HG03520 (cell line): ENCODE measurements at regions not wholly inside any gene's neighbourhood (a gene's known extent, or its start where the extent isn't known, plus 50 kb on each side); places are given as distances from the start of the nearest gene placed in this dataset.
"Not testable (repeated sequence)": the region's sequence is repeated elsewhere in the genome, so short reads cannot be mapped to it uniquely, and the experiment has no call there.

ENCODE experiments used
- ATAC-seq: cut with Tn5 transposase; IDR thresholded peaks from one replicate; pipeline ENCODE4 v1.9.1; 2021; ENCODE audit warnings: mild to moderate bottlenecking, moderate library complexity; ENCODE audit not compliant: unreplicated experiment

DNA sequence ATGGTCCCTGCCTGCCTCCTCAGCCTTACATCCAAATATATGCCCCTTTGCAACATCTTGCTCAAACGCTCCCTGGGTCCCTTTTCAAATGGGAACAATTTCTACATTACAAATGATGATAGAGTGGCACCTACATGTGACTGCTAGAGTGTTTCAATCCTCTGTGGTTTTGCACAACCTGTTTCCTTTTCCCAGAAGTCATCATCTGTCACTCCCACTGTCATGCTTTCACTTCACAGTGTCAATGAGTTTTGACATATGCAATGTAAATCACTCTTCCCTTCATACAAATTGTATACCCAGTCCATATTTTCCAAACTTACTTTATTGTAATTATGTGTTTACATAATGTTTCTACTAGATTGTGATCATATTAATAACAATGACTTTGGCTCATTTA, 887.3 kb downstream of the TDRD15 start:
- no peak for ATAC-seq

DNA sequence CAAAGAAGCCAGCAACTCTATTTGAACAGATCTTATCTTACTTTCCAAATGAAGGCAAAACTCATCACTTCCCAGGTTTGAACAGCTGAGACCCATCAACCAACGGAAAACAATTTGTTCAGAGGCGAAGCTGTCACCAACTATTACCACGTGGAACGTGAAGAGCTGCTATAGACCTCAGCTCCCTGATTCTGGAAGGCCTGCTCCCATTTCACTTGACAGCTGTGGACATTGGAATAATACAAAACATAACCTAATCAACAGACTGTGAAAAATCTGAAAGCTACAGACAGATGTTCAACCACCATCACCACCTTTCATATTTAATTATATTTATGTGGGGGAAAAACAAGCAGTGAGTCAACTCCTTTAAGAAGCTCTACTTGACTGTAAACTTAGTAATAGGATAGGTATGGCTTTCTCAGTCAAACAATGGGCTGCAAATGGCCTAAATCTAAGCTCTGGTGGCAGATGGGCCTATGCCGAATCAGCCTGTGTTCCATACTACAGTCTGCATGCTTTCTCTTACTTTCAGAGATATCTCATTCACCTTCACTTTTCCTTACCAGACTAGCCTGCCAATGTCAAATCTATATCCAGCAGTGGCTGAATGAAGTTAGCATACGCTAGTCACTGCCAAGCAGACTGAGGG, 896.4 kb downstream of the TDRD15 start:
- no peak for ATAC-seq

DNA sequence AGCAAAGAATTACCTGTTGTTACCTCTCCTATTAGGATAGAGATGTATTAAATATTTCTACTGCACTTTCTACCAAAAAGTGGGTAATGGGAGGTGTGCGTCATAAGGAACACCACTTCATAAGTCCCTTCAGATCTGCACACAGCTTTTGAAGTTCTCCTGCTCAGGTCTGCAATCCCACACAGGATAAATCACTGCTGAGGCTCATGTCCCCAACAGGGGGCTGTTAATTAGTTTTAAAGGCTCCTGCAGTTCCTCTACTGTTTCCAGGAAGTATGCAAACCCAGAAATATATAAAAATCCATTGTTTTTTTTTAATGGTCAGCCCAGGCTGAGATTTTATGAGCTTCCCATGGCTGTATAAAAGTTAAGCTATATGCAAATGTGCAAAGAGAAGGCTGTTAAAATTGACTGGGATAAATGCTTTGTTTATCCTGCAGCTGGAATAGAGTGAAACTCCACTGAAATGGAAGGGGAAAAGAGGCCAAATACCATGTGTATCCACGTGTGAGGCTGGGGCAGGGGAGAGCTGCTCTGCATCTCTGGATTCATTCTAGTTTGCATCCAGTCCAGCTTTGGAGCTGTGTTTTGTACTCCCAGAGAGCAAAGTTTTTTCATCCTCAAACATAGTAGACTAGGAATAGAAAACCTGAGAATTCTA, 903.7 kb downstream of the TDRD15 start:
- no peak for ATAC-seq

DNA sequence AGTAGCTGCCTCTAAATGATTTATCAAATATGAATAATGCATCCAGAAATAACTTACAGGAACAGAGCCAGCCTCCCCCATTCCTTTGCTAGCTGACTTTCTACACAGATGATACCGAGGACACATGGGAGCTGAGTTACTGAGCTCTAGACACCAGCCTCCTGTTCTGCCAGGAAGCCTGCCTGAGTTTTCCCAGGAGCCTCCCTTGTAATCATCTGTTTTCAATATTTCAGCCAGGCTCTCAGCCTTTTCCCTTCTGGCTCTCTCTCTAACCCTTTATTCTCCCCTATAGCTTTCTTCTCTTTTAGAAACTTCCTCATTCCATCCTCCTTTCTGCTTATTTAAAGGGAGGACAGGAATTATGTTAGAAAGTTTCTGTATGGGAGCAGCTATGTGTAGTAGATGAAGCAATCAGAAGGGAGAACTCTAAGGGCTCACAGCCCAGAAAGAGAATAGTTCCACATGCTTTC, 911.6 kb downstream of the TDRD15 start:
- no peak for ATAC-seq

DNA sequence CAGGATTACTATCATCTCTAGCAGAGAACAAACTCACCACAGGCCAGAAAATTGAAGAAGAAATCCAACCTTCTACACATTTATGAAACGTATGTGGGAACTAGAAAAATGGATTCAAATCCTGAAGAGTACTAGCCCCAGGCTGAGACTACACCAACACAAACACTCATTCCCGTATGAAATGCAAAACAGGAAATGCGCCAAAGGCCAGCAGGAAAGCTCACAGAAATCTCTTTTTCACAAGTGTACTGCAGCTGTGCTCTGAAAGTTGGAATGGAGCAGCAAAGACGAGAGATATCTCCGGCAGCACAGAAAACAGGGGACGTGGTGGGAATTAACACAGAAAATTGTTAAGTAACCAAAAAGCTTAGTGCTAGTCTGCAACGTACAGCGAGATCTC, 913.5 kb downstream of the TDRD15 start:
- ATAC-seq = no peak

DNA sequence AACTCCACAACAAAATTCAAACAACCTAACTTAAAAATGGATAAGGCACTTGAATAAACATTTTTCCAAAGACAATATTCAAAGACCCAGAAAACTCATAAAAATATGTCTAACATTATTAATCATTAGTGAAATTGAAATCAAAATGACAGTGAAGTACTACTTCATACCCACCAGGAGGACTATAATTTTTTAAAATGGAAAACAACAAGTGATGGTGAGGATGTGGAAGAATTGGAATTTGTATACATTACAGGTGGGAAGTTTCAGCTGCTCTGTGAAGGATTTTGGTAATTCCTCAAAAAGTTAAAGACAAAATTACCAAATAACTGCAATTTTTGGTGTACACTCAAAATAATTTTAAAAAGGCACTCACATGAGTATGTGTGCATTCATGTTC, 920.0 kb downstream of the TDRD15 start:
- ATAC-seq = no peak

DNA sequence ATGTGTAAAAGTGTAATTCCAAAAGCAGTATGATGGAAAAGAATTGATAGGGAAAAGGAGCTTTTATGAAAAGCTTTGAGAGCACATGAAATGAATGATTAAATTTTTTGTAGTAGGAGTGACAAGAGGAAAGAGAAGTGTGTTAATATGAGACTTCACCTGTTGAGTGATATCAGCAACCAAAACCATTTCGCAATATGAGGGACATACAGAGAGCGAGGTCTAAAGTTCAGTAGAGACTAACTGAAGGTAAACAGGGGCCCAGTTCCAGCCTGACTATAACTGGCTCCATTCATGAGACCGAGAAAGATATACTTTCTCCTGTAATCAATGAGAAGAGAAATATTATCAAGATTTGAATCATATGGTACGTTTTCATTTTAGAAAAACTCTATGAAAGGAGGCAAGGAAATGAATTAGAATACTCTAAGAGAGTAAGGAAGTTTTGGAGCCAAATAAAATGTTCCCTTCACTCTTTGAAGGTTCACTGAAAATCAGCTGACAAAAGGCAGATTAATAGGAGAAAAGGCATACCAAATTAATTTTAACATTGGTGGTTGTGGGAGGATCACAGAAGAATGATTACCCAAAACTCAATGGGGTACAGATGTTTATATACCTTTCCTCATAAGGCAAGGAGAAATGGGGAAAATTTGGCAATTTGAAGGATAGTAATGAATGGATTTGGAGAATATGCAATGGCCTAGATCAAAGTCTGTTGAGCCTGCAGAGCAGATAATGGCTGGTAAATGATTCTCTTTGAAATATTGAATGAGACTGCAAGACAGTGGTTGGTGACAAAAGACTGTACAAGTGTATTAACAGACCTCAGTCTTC, 932.2 kb downstream of the TDRD15 start:
- ATAC-seq = no peak

DNA sequence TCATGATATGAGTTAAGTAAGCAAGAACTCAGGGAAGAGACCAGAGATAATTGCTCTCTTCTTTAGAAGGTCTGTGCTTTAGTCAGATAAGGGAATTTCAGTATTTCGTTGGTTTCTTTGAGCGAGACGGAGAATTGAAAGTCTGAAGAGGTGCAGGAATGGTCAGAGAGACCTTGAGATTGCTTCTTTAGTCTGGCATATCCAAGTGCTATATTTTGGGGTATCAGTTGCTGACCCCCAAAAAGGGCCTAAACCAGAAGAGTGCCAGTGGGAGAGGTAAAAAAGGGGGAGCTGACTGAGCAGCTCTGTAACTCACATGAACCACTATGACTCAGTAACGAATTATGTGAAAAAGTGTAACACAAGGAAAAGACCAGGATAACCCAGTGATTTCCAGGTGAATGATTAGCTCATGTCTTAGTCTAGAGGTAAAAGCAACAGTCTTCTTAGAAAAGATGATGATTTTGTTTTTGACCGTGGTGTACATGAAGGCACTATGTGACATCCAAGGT, 932.9 kb downstream of the TDRD15 start:
- ATAC-seq = no peak

DNA sequence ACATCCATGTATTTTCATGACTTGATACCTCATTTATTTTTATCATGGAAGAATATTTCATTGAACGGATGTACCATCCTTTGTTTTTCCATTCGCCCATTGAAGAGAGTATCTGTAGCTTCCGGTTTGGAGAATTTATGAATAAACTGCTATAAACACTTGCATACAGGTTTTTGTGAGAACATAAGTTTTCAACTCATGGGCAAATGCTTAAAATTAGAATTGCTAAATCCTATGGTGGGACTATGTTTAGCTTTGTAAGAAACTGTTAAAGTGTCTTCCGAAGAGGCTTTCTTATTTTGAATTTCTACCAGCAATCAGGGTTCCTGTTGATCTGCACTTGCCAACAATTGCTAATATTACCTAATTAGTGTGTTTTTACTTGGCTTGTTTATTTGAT, 938.9 kb downstream of the TDRD15 start:
- ATAC-seq = no peak

DNA sequence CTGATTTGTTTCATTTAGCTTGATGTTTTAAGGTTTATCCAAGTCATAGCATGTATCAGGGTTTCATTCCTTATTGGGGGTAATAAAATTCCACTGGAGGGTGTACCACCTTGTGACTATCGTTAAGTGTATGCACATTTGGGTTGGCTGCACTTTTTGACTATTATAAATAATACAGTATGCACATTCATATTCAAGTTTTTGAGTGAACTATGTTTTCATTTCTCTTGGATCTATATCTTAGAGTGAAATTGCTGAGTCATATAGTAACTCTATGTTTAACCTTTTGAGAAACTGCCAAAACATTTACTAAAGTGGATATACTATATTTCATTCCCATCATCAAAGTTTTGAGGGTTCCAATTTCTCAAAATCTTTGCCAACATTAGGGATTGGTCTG, 952.7 kb downstream of the TDRD15 start:
- no peak for ATAC-seq

DNA sequence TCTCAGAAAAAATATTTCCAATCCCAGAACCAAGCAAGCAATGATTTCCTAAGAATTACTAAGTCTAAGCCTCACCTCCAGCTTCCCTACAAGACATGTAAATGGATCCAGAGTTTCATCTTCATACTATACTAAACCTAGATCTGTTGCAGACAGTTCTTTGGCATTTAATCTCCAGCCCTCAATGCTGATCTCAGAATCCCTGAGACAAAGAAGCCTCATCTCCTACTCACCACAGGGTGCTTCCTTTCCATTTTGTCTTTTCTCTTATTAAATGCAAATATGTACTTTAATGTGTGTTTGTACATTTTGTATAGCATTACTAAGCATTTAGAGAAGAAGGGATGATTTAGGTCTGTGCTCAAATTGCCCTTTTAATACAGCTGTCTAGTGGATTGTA, 954.9 kb downstream of the TDRD15 start:
- no peak for ATAC-seq

DNA sequence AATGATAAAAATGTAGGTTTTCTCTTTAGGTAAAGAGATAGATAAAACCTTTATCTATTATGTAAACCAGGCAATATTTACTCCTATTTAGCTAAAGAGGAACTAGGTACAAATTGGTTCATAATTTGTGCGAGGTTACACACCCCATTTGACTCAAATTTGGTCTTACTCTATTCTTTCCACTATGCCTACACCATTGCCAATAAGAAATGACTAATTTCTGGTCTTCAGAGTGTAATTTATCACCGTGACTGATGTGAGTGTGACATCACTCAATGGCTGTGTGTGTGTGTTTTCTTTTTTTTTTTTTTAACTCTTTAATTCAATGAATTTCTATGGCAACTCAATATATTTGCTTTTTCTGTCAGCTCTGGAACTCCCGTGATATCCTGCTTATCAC, 955.8 kb downstream of the TDRD15 start:
- ATAC-seq = no peak

DNA sequence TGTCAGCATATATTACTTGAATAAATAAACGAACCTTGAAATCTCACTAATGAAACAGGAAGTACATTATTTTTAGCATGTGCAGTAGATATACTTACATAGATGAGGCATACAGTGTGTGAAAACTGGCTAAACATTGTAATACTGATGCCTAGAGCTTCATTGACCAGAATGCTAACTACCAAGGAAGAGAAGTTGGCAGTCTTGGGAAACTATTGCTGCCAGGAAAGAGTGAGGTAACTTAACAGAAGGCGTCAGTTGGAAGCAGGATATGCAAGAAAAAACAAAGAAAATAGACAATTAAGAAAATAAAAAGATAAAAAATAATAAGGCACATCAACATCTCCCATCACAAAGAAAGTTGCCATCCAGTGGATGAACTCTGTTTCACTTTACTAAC, 963.0 kb downstream of the TDRD15 start:
- ATAC-seq = no peak

DNA sequence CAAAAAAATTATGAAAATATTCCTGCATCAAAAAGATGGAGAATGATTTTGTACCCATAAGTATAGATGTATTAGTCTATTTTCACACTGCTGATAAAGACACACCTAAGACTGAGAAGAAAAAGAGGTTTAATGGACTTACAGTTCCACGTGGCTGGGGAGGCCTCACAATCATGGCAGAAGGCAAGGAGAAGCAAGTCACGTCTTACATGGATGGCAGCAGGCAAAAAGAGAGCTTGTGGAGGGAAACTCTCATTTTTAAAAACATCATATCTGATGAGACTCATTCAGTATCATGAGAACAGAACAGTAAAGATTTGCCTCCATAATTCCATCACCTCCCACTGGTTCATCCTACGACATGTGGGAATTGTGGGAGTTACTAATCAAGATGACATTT, 979.8 kb downstream of the TDRD15 start:
- not testable (repeated sequence) for ATAC-seq

DNA sequence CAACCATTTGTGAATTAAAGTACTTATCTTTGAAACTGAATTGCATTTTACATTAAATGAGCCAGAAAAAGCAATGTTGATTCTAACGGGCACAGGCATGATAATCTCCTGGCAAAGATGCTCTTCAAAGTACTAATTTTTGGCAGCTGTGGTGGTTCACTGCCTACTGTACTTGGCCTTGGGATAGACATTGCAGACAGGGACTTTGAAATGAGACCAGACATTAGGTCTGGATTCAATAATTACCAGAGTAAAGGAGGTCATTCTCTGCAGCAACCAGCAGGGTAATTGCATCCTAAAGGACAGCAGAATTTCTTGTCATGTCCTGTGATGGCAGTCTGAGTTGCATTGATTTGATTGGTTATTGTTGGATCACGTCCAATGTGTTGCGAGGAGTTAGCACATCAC, 986.5 kb downstream of the TDRD15 start:
- no peak for ATAC-seq

DNA sequence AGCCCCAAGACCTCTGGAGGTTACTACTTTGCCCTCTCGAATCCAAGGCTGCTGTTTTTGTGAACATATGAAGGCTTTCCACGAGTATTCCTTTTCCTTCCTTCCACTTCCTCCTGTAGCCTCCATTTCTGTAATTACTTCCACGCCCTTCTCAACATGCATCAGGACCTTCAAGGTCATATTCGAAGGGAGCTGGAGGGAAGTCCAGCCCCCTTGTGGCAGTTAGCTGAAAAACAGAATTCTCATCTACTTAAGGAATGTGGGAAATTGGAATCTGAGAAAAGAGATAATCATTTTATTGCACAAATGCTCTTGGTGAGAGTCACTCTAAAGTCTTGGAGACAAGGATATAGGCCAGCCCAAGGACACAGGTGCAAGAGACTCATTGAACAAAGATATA, 1000.2 kb downstream of the TDRD15 start:
- ATAC-seq = no peak

DNA sequence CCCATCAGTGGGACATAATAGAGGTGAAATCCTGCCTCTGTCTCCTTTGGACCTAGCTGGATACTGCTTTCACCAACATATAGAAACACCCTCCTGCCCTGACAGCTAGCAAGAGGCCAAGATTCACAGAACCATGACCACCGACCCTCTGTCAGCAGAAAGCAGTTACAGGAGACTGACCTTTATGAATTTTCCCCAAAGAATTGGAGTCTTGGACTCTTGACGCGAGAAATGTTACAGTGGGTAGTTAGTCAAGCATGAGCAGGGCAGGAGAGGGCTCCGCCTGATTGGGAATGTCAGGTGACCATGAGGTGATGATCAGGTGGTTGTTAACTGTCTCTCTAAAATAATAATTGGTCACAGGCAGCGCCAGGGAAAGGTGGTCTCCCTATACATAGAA, 1002.3 kb downstream of the TDRD15 start:
- no peak for ATAC-seq

DNA sequence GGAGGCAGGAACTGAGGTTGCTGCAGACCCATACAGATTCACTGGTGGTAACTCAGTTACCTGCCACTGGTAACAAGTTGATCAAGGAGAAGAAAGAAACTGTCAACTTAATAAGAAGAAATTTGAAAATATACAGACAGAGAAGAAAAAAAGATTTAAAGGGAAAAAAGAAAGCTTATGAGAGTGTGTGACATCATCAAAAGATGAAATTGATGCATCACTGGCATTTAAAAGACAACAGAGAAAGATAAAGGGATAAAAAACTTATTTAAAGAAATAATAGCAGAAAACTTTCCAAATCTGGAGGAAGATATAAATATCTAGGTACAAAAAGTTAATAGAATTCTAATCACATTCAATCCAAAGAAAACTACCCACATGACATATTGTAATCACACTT, 1003.2 kb downstream of the TDRD15 start:
- ATAC-seq = no peak

DNA sequence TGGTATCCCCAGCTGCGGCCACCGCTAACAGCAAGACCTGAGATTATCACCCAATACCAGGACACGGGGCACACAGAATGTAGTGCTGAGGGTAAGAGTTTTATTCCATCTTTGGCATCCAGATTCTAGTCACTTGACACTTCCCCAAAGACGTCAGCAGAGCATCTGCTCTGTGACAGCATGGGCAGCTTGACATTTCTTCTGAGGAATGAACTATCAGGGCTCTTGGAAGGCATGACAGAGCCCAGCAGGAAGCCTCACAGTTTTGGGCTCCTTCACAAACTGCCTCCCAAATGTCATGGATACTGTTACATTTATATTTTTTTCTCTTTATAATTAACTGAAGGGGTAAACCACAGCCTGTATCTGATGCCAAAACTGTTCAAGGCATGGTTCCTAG, 1010.7 kb downstream of the TDRD15 start:
- ATAC-seq = no peak

DNA sequence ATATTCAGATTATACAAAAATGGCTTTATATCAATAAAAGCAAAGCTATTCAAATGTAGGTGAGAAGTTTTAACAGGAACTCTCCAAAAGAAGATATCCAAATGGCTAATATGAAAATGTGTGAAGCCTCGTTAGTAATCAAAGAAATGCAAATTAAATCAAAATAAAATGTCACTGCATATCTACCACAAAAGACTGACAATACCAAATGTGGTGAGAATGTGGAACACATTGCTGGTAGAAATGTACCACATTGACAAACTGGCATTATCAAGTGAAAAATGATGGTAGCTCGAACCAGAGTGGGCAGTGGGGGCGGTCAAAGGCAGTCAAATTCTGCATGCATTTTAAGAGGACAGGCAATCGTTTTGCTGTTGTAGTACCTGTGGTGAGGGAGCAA, 1012.7 kb downstream of the TDRD15 start:
- no peak for ATAC-seq

DNA sequence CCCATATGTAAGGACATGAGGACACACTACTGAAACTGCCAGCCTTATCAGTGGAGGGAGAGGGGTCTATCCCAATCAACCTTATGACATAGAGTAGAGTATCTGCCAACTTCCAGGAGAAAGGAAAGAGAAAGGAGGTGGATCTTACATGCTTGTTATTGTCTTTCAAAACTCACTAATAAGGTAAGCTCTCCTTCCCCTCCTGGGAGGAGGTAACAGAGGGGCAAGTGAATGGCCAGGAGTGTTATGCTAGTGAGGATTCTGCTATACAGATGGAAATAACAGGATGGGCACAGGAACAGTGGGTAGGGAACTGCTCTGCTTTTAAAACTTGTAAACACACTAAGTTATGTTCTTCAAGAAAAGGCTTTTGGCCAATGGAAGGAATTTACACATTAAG, 1020.1 kb downstream of the TDRD15 start:
- no peak for ATAC-seq
